HG02610 (cell line): ENCODE measurements at regions not wholly inside any gene's neighbourhood (a gene's known extent, or its start where the extent isn't known, plus 50 kb on each side); places are given as distances from the start of the nearest gene placed in this dataset.
"Not testable (repeated sequence)": the region's sequence is repeated elsewhere in the genome, so short reads cannot be mapped to it uniquely, and the experiment has no call there.

Experiments used
- ATAC-seq: cut with Tn5 transposase; IDR thresholded peaks from one replicate; pipeline ENCODE4 v1.9.1; 2021; ENCODE audit warnings: mild to moderate bottlenecking, moderate library complexity; ENCODE audit not compliant: unreplicated experiment

DNA sequence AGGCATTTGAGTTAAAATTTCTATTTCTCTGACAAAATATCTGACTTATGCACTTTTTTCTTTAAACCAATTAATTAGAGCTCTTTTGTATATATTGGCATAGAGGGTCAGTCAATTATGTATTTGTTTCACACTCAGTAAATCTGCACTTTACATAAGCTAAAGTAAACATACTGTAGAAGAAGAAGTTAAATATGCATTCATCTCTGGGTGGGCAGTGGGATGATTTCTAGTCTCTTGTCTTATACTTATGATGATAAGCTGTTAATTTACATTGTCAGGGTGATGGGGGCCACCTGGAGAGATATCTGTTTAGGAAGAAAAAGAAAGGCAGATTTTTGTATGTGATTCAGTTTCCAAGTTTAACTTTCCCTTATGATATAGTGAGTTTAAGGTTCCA lies 330.8 kb downstream of the IPO8 start:
- no peak for ATAC-seq

GRCh38 chr12:30361145-30361544 lies 334.5 kb downstream of the IPO8 start:
- no peak for ATAC-seq

- no peak for ATAC-seq
Measured at GRCh38 chr12:30358671-30359070, 337.0 kb downstream of the IPO8 start.

DNA sequence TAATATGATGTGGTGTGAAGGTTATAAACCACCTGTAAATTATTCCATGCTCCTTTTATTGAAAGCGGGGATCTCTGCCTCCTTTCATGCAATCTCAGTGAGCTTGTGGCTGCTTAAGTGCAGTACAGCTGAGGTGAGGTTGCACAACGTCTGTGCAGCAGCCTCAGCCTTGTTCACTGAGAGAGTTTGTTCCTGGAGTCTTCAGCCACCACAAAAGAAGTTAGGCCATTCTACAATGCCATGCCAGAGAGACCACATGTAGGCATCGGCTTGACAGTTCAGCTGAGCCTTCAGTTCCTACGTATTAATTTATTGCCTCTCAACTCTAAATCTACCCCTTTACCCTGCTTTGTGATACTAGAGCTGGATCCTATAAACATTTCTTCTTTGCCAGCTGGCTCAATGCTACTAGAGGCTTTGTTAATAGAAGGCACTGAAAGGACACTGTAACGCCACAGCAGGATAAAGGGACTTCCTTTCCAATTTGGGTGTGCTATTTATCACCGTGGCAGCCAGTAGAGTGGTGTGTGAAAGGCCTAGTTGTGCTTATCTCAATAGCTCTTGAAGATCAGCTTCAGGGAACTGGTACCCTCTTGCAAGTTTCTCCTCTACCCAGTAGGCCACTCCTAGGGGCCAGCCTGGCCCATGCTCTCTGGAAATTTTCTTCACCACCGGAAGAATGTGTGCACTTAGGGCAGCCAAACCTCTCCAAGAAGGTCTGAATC lies 337.7 kb downstream of the IPO8 start:
- ATAC-seq: no peak

DNA sequence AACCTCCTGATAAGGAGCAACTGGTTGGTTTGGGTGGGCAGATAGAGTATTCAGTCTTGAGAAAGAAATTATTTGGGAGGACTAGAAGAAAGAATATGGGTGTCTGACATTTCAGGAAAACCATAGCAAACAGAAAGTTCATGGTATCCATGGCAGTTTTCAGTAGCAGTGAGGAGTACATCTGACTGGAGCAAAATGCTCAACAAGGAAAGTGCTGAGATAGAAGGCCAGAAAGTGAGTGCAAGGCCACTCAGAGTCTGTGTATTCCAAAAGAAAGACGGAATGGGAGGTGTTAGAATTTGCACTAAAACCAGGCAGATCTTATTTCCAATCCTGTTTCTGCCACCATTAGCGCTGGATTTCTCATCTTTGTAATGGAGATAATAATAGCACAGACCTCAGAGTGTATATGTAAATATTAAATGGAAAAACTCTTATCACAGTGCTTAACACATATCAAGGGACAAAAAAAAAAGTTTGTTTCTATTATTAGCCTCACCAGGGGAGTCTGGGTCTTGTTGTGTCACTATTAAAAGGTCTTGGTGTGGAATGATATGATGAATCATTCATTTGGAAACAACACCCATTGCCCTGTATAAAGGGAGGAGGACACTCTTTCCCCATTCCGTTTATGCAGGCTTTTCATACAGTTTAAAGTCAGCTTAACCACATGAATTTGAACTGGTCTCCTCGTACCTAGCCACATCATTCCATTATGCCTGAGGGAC lies 349.8 kb downstream of the IPO8 start:
- no peak for ATAC-seq

DNA sequence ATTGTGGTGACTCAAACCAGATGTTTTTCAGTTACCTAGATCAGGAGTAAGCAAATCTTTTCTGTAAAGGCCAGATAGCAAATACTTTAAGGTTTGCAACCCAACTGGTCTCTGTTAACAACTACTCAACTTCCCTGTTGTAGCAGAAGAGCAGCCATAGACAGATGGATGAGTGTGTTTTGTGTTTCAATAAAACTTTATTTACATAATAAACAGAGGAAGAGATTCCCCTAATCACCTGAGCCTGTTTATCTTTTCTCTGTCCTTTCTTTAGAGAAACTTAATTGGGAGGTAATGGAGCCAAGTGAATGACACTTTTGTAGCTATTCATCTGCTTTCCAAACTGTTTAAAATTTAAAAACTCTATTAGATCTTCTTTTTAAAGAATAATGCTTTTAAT lies 365.1 kb downstream of the IPO8 start:
- ATAC-seq: no peak

- no peak for ATAC-seq
Measured at GRCh38 chr12:30329281-30329680, 366.4 kb downstream of the IPO8 start.

DNA sequence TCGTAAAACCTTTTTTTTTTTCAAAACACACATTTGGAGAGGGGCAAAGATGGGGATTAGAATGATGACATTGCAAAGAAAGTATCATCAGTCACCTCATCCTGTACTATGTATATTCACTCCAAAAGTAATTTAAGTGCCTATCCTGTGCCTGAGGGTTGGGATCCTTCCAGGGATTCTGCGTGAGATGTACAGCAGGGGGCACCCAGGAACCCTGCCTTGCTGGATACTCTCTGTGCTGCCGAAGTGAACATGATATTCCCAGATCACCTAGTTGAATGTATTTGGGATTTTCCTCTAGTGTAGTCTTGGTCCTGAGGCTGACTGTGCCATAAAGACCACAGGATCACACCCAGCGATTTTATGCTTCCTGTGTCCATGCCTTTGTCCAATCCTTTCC lies 372.7 kb downstream of the IPO8 start:
- no peak for ATAC-seq

DNA sequence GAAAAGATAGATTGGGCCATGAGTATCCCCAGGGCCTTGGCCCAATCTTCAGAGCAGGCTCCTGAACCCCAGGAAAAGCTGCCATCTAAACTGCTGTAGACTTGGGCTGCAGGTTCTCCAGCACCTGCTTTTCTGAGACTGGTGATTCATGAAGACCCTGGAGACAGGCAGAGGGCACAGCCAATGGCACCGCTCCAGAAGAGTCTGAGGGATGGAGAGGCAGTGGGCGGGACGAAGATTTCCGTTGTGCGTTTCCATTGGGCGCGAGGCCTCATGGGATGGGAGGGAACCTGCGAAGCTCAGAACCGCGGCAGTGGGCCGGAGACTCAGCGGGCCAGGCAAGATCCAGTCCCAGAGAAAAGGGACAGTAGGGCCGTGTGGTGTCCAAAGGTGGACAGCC lies 375.1 kb downstream of the IPO8 start:
- no peak for ATAC-seq

DNA sequence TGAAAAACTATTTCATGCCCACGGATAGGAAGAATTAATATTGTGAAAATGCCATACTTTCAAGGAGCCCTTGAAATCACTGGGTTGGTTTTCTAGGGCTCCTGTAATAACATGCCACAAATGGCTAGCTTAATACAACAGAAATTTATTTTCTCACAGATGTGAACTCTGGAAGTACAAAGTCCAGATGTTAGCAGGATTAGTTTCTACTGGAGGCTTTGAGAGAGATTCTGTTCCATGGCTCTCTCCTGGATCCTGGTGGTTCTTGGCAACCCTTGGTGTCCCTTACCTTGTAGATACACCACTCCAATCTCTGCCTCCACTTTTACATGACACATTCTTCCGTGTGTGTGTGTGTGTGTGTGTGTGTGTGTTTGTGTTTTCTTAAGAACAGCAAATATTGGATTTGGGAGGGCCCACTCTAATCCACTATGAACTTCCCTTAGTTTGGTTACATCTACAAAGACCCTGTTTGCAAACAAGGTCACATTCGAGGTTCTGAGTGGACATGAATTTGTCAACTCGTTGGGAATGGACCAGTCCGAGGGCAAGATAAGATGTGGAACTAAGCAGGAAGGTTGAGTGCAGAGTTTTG lies 381.1 kb downstream of the IPO8 start:
- ATAC-seq: no peak

GRCh38 chr12:30308010-30308717 lies 387.5 kb downstream of the IPO8 start:
- ATAC-seq: no peak

- no peak for ATAC-seq
Measured at GRCh38 chr12:30304528-30304927, 391.1 kb downstream of the IPO8 start.

DNA sequence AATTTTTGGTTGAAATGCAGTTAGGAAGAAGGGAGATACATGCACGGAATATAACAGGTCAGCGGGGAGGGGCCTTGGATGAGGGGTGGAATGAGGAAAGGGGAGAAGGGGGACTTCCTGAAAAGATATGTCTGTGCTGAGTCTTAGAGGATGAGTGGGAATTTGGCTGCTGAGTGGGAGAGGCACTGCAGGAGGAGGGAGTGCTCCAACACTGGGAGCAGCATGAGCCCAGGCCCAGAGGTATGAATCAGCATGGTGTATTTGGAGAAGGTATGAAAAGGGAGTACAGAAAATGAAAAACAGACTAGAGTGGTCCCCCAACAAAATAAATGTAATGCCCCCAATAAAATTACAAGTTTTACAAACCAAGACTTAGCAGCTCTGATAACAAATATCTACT lies 394.4 kb downstream of the IPO8 start:
- ATAC-seq: no peak

DNA sequence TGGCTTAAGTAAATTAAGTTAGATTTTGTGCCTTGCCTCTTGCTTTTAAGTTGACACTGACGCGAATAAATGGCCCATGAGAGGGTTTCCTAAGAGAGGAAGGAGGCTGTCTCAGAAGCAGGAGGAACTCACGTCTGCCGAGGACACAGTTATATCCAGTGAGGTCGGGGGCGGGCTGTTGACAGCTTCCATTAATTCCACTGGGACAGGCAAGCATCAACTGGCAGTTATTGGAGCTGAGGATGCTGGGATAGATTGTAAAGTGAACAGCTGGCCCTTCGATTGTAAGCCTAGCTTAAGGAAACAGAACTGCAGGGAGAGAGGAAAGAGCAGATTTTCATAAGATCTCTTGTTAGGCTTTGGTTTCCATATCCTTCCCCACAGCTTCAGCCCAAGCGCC lies 399.2 kb downstream of the IPO8 start:
- ATAC-seq: no peak

GRCh38 chr12:30286345-30286926 lies 409.2 kb downstream of the IPO8 start:
- no peak for ATAC-seq

DNA sequence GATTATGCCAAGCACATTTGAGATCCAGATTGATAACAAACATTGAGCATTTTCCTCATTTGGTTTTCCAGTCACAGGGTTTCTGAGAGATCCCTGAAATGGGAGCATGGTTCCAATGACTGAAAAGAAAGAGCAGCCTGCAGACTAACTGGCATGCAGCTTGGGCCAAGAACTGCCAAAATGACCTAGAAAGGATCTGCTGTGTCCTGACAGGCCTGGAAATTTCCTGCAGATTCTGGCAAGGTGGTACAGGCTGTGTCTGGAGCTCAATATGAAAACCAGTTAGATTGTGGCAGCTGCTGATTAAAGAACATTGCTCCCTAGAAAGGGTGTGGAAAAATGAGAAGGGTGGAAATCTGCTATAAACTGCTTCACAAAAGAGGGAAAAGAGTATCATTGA lies 417.3 kb downstream of the IPO8 start:
- ATAC-seq: no peak

GRCh38 chr12:30272515-30272914 lies 423.2 kb downstream of the IPO8 start:
- not testable (repeated sequence) for ATAC-seq

- ATAC-seq: no peak
Measured at GRCh38 chr12:30269496-30269895, 426.2 kb downstream of the IPO8 start.

DNA sequence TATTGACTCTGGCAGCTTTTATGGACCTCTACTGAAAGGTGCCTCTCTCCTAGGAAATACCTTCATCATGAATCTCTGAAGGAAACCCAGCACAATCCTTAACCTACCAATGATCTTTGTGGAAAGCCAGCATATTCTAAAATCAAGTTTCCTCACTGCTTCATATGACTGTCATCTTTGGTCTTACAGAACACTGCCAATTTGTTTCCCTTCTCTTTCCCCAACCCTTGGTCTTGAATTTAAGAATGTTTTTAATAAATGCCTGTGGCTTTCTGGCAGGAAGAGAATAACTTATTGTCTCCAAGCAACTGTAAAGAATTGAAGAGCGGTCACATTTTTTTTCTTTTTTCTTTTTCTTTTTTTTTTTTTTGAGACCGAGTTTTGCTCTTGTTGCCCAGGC lies 427.6 kb downstream of the IPO8 start:
- ATAC-seq: no peak

DNA sequence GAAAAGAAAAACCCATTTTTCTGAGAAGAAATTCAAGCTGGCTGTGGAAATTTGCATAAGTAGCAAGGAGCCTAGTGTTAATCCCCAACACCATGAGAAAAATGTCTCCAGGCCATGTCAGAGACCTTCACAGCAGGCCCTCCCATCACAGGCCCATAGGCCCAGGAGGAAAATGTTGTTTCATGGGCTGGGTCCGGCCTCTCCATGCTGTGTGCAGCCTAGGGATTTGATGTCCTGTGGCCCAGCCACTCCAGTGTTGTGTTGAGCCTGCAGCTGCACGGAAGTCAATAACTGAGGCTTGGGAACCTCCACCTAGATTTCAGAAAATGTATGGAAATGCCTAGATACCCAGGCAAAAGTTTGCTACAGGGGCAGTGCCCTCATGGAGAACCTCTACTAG lies 432.2 kb downstream of the IPO8 start:
- ATAC-seq: no peak

- ATAC-seq: no peak
Measured at GRCh38 chr12:30257618-30258017, 438.1 kb downstream of the IPO8 start.
